Mammary epithelial cell (primary cell): ENCODE measurements at regions not wholly inside any gene's neighbourhood (a gene's known extent, or its start where the extent isn't known, plus 50 kb on each side); places are given as distances from the start of the nearest gene placed in this dataset.

Experiments used
- CTCF ChIP-seq, 2 donors: IDR thresholded peaks in 1 of 2; conservative IDR thresholded peaks in 1 of 2; 2 replicates each; pipeline ENCODE4 v1.5.1; 2011 to 2012; ENCODE audit warnings: inconsistent platforms in 2 of 2, low read length in 2 of 2, mild to moderate bottlenecking in 2 of 2, control low read depth in 1 of 2, low read depth in 1 of 2; ENCODE audit not compliant: insufficient read depth in 1 of 2; ENCODE audit errors: extremely low read depth in 1 of 2
- EZH2 ChIP-seq: IDR thresholded peaks from 2 replicates; pipeline ENCODE4 v1.6.1; 2012; ENCODE audit warnings: low read length, inconsistent platforms, borderline replicate concordance

DNA sequence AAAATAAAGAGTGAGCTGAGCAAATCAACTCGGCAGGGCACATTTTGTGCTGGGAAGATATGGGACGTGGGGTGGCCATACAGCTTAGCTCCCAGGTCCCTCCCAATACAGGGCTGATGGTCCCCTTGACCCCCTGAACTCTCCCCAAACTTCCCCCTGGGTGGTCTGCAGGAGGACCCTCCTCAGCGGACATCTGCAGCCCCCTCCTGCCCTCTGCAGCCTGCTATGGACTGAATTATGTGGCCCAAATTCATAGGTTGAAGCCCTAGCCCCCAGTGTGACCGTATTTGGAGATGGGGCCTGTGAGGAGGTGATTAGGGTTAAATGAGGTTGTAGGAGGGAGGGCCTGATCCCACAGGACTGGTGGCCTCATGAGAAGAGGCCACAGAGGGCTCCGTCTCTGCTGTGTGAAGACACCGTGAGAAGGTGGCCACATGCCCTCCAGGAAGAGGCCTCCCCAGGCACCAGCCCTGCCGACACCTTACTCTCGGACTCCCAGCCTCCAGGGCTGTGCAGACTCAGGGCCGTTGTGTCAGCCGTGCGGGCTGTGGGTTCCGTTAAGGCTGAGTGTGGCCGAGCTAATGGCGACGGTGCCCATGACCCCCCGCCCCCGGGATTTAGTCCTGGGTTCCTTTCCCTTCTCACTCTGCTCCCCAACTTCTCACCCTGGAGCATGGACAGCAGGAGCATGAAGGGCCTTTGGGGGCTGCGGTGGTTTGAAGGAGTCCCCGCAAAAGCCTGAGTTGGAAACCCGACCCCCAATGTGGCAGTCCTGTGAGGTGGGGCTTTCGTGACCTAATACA is 1042.8 kb downstream of the BRD1 start:
- TF ChIP-seq CTCF (conservative IDR thresholded peaks at IDR 0.05 in 1 of 2, IDR thresholded peaks at IDR 0.05 in 1 of 2; ENCODE audit: extremely low read depth in 1 of 2, insufficient read depth in 1 of 2, low read depth in 1 of 2, low read length in 2 of 2) (no peak), EZH2 (no peak)
